GM23338 (cell line): ENCODE measurements at regions not wholly inside any gene's neighbourhood (a gene's known extent, or its start where the extent isn't known, plus 50 kb on each side); places are given as distances from the start of the nearest gene placed in this dataset.

ENCODE experiments used
- ATAC-seq: fragments of 200-7000 bp; cut with Tn5 transposase; 3 replicates; pipeline ENCODE4 v1.9.1; 2020
- DNase-seq: peaks from one replicate; pipeline ENCODE4 v3.0.0-alpha.2; 2015; ENCODE audit warnings: low spot score
- H2AFZ ChIP-seq: fragments of 200-600 bp; sonication (generic); 2 replicates; pipeline ENCODE4 v1.8.0; 2016; ENCODE audit warnings: antibody characterized with exemption, mild to moderate bottlenecking, moderate library complexity
- H3F3A ChIP-seq: fragments of 200-600 bp; sonication (generic); replicated peaks from 2 replicates; pipeline ENCODE4 v1.8.0; 2017; ENCODE audit warnings: antibody characterized with exemption, mixed run types, low read depth
- H3K27ac ChIP-seq: fragments of 200-600 bp; sonication (generic); 2 replicates; pipeline ENCODE4 v1.6.1; 2016; ENCODE audit warnings: low read depth
- H3K27me3 ChIP-seq: fragments of 200-600 bp; sonication (generic); 2 replicates; pipeline ENCODE4 v1.8.0; 2016; ENCODE audit warnings: mild to moderate bottlenecking, mixed run types, moderate library complexity; ENCODE audit not compliant: insufficient read depth
- H3K36me3 ChIP-seq: fragments of 200-600 bp; sonication (generic); 2 replicates; pipeline ENCODE4 v1.8.0; 2016; ENCODE audit warnings: mild to moderate bottlenecking; ENCODE audit not compliant: insufficient read depth
- H3K4me1 ChIP-seq: fragments of 200-600 bp; sonication (generic); 2 replicates; pipeline ENCODE4 v1.8.0; 2016; ENCODE audit warnings: mild to moderate bottlenecking, moderate library complexity; ENCODE audit not compliant: insufficient read depth
- H3K4me2 ChIP-seq: fragments of 200-600 bp; sonication (generic); 2 replicates; pipeline ENCODE4 v1.7.1; 2017; ENCODE audit warnings: mixed run types
- H3K4me3 ChIP-seq: fragments of 200-600 bp; sonication (generic); 2 replicates; pipeline ENCODE4 v1.6.1; 2016; ENCODE audit warnings: mixed run types
- H3K79me2 ChIP-seq: fragments of 200-600 bp; sonication (generic); replicated peaks from 2 replicates; pipeline ENCODE4 v1.8.0; 2017; ENCODE audit warnings: mild to moderate bottlenecking; ENCODE audit not compliant: insufficient read depth
- H3K9me2 ChIP-seq: fragments of 200-600 bp; sonication (generic); 2 replicates; pipeline ENCODE4 v1.8.0; 2017; ENCODE audit not compliant: insufficient read depth
- H4K20me1 ChIP-seq: fragments of 200-600 bp; sonication (generic); replicated peaks from 2 replicates; pipeline ENCODE4 v1.8.0; 2017; ENCODE audit warnings: mild to moderate bottlenecking; ENCODE audit not compliant: insufficient read depth
- H3K27ac Mint-ChIP-seq: 2 replicates; pipeline ENCODE4 v1.8.0; 2020; ENCODE audit warnings: inconsistent platforms, mild to moderate bottlenecking, moderate library complexity, mixed read lengths
- H3K27me3 Mint-ChIP-seq: 3 replicates; pipeline ENCODE4 v1.8.0; 2022; ENCODE audit warnings: low read depth, mild to moderate bottlenecking, moderate library complexity, mixed read lengths, inconsistent platforms; ENCODE audit not compliant: insufficient read depth, poor library complexity
- H3K36me3 Mint-ChIP-seq: 3 replicates; pipeline ENCODE4 v1.8.0; 2021; ENCODE audit warnings: low read depth, mild to moderate bottlenecking, inconsistent platforms, moderate library complexity, mixed read lengths
- H3K4me1 Mint-ChIP-seq: 3 replicates; pipeline ENCODE4 v1.8.0; 2020; ENCODE audit warnings: mild to moderate bottlenecking, inconsistent platforms, mixed read lengths
- H3K4me3 Mint-ChIP-seq: 3 replicates; pipeline ENCODE4 v1.8.0; 2021; ENCODE audit warnings: moderate library complexity, mild to moderate bottlenecking, inconsistent platforms, mixed read lengths
- H3K9me3 Mint-ChIP-seq: 3 replicates; pipeline ENCODE4 v1.8.0; 2020; ENCODE audit warnings: moderate library complexity, mild to moderate bottlenecking, inconsistent platforms, mixed read lengths
- CTCF ChIP-seq, 2 experiments: fragments of 200-600 bp in 1 of 2; sonication (generic) in 1 of 2; conservative IDR thresholded peaks; 2 replicates each; pipeline versions ENCODE4 v1.5.1 to v1.6.1; 2016 to 2017; ENCODE audit warnings: antibody characterized with exemption in 2 of 2, low read depth in 2 of 2, mild to moderate bottlenecking in 2 of 2, moderate library complexity in 1 of 2
- ETS1 ChIP-seq: IDR thresholded peaks from 2 replicates; pipeline ENCODE4 v1.6.1; 2016; ENCODE audit warnings: antibody characterized with exemption
- EZH2 ChIP-seq: fragments of 200-600 bp; sonication (generic); IDR thresholded peaks from one replicate; pipeline ENCODE4 v1.8.0; 2017; ENCODE audit warnings: antibody characterized with exemption, mild to moderate bottlenecking, low read depth; ENCODE audit not compliant: unreplicated experiment
- EZH2phosphoT487 ChIP-seq: fragments of 200-600 bp; sonication (generic); IDR thresholded peaks from one replicate; pipeline ENCODE4 v1.8.1; 2018; ENCODE audit warnings: antibody characterized with exemption; ENCODE audit not compliant: unreplicated experiment
- JUNB ChIP-seq: IDR thresholded peaks from one replicate; pipeline ENCODE4 v1.6.1; 2016; ENCODE audit warnings: antibody characterized with exemption; ENCODE audit not compliant: unreplicated experiment
- NANOG ChIP-seq: IDR thresholded peaks from 2 replicates; pipeline ENCODE4 v1.6.1; 2016; ENCODE audit warnings: antibody characterized with exemption, borderline replicate concordance
- POLR2AphosphoS5 ChIP-seq: IDR thresholded peaks from 2 replicates; pipeline ENCODE4 v1.6.1; 2016; ENCODE audit warnings: antibody characterized with exemption, low read depth
- ZNF114 ChIP-seq: fragments of 250-450 bp; sonication (Bioruptor Pico); IDR thresholded peaks from 2 replicates; pipeline ENCODE4 v1.5.0; 2020; ENCODE audit warnings: mild to moderate bottlenecking, moderate library complexity
- ZNF331 ChIP-seq: fragments of 250-450 bp; sonication (Bioruptor Pico); IDR thresholded peaks from 2 replicates; pipeline ENCODE4 v1.5.0; 2020; ENCODE audit warnings: low read depth, mild to moderate bottlenecking, moderate library complexity
- ZNF462 ChIP-seq: fragments of 250-450 bp; sonication (Bioruptor Pico); IDR thresholded peaks from 2 replicates; pipeline ENCODE4 v1.5.0; 2020; ENCODE audit warnings: mild to moderate bottlenecking, moderate library complexity

- TF ChIP-seq ZNF462 (CRISPR knock-in tag), result no peak
- no peak for TF ChIP-seq JUNB
- TF ChIP-seq EZH2phosphoT487, result no peak
- TF ChIP-seq EZH2, result no peak
- no peak for TF ChIP-seq NANOG
- no peak for TF ChIP-seq POLR2AphosphoS5
- no peak for TF ChIP-seq CTCF (conservative IDR thresholded peaks at IDR 0.05; ENCODE audit: low read depth in 2 of 2)
- no peak for TF ChIP-seq ZNF331 (CRISPR knock-in tag)
These were observed 296.7 kb upstream of the ATP5MC3 start (continued) for GRCh38 chr2:175478096-175478768.

GRCh38 chr2:175476948-175477347 is 295.4 kb upstream of the ATP5MC3 start:
- peaks cover 2% of the 10 kb centered on the region; the same call in 2 of the 3 replicates for H3K4me1 Mint-ChIP-seq
- H3K4me3 ChIP-seq, result no peak overlapping the region
- DNase-seq (no peak), ATAC-seq (no peak)
- peak overlapping the region; percentile 81 for H2AFZ ChIP-seq
- H3K27ac Mint-ChIP-seq, result no peak overlapping the region
- no peaks in the 10 kb centered on the region for H3K79me2 ChIP-seq
- no peaks in the 10 kb centered on the region; the same call in 1 of the 2 replicates for H3K9me2 ChIP-seq
- H4K20me1 ChIP-seq, result no peaks in the 10 kb centered on the region
- no peak overlapping the region for H3K27ac ChIP-seq
- H3K36me3 ChIP-seq, result no peaks in the 10 kb centered on the region
- H3K9me3 Mint-ChIP-seq, result no peaks in the 10 kb centered on the region; the same call in 2 of the 3 replicates
- no peaks in the 10 kb centered on the region for H3K36me3 Mint-ChIP-seq
- H3K4me3 Mint-ChIP-seq, result no peak overlapping the region
- H3K4me2 ChIP-seq, result no peak overlapping the region
- no peaks in the 10 kb centered on the region for H3F3A ChIP-seq
- no peaks in the 10 kb centered on the region for H3K27me3 ChIP-seq
- H3K27me3 Mint-ChIP-seq, result peaks cover 3% of the 10 kb centered on the region
- peaks cover 6% of the 10 kb centered on the region; the same call in 1 of the 2 replicates for H3K4me1 ChIP-seq
- TF ChIP-seq EZH2phosphoT487 (no peak), ETS1 (no peak), NANOG (no peak), POLR2AphosphoS5 (no peak), JUNB (no peak), ZNF114 (no peak)
